HG03159 (cell line): ENCODE measurements at regions not wholly inside any gene's neighbourhood (a gene's known extent, or its start where the extent isn't known, plus 50 kb on each side); places are given as distances from the start of the nearest gene placed in this dataset.

Source experiments
- ATAC-seq: cut with Tn5 transposase; IDR thresholded peaks from one replicate; pipeline ENCODE4 v1.9.1; 2021; ENCODE audit warnings: mild to moderate bottlenecking, moderate library complexity; ENCODE audit not compliant: unreplicated experiment

DNA sequence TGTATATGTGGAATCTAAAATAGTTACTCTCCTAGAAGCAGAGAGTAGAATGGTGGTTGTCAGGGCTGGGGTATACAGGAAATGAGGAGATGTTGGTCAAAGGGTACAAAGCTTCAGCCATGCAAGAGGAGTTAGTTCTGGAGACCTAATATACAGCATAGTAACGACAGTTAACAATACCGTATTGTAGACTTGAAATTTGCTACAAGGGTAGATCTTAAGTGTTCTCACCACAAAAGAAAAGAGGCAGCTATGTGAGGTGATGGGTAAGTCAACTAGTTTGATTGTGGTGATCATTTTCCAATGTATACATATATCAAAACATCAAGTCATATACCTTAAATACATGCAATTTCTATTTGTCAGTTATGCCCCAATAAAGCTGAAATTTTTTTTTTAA lies 98.2 kb upstream of the CYP1B1 start:
- ATAC-seq = no peak

DNA sequence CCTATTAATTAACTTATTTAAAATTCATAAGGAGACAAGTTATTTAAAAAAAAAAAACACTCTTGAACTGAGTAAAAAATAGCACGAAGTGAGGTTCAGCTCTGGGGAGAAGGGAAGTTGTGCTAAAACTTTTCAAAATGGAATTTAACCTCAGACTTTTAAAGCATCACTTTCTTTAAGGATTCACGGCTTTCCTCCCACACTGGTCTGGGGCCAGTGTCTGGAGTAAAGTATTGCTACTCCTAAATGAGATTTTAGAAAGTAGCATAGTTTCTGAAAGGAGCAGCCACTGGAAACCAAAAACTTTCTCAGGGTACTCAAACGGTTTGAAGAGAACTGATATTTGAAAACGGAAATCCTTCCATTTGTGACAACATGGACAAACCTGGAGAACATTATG lies 97.7 kb upstream of the CYP1B1 start:
- no peak for ATAC-seq

DNA sequence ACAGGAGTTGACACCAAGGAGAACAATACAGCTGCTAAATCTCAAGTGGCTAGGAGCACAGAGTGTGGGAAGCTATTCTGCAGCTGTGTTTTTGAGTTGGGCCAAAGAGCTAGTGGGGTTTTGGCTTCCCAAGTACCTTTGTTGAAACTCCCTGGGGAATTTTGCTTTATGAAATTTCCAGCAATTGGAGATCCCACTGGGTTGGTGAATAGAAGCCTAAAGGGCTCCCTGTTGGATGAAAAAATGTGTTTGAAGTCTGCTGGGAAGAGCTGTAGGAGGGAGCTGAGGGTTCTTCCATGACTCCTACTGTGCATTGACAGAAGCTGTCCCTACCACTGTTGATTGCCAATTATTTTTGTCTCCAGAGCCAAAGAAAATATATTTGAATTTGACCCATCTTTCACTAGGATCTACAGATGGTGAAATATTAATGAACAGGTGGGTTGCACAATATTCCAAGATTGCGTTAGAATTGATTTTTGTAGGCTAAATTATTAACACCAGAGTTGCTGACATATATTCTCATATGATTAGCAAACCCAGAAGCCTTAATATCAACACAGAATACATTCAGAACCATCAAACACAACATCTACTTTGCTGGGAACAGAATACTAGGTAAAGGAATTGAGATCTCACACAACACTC lies 95.4 kb upstream of the CYP1B1 start:
- no peak for ATAC-seq

DNA sequence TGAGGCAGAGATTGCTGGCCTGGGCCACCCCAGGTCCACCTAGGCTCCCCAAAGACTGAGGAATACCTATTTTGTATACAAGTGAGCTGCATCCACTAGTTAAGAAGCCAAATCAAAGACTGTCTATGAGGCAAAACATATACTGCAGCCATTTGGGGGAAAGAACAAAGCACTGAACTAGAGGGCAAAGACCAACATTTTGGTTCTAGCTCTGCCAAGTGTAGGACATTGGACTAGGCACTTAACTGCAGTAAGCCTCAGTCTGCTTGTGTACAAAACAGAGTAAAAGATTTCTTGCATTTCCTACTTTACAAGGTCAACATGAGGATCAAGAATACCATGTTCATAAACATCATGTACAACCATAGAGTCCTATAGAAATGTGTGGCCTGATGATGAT lies 94.8 kb upstream of the CYP1B1 start:
- ATAC-seq = no peak

GRCh38 chr2:38170067-38170466 lies 94.1 kb upstream of the CYP1B1 start:
- ATAC-seq = no peak

GRCh38 chr2:38168710-38169480 lies 92.9 kb upstream of the CYP1B1 start:
- ATAC-seq = no peak

- no peak for ATAC-seq
These were observed 92.0 kb upstream of the CYP1B1 start for GRCh38 chr2:38167968-38168350.

GRCh38 chr2:38165698-38166097 lies 89.7 kb upstream of the CYP1B1 start:
- no peak for ATAC-seq

DNA sequence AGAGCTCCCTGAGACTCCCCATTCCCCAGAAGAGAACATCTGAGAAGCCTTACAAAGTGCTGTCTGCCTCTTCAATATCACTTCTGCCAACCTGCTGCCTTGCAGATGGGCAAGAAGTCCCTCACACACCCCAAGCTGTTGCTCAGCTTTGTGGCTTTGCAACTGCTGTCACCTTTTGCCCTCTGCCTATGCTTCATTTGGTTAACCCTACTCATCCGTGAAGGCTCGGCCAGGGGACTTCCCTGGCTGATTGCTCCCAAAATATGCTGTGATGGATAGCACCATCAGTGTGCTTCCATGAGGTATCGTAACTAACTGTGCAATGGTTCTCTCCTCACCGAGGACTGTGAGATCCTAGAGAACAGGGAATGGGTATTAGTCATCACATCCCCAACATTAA lies 88.9 kb upstream of the CYP1B1 start:
- no peak for ATAC-seq

GRCh38 chr2:38163579-38163978 lies 87.6 kb upstream of the CYP1B1 start:
- ATAC-seq = no peak

DNA sequence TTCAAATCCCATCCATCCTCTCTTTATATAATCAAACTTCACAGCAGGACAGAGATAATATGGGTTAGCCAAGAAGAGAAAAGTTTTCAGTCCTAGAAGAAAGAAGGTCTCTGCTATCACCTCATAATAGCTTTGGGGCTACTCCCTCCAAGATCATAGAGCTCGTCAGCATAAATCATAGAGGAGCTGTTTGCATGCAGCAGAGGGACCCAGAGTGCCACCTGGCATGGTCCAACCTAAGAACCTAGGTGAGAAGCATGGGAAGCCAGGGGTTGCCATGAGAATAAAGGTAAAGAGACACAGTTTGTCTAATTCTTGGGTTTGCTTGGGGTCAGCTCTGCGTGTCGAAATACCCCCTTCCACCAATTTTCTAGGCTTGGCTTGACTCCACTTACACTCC lies 87.1 kb upstream of the CYP1B1 start:
- no peak for ATAC-seq

- ATAC-seq = no peak
These were observed 84.6 kb upstream of the CYP1B1 start for GRCh38 chr2:38160516-38160915.

DNA sequence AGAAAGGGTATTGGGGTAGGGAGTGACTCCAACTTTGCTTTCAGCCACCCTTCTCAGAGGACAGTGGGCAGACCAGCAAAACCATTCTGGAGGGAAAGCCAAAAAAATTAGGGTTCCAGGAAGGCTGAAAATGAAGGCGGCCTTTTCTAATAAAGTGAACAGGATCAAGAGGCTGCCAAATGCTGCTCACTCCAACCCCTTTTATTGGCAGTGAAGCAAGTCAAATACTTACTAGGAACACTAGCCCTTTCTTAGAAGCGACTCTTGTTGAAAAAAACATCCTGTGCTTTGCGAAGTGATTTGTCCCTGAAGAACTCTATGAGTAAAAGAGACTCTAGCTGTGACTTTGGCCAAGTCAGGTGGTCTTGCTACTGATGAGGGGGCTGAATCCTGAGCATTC lies 83.6 kb upstream of the CYP1B1 start:
- ATAC-seq = no peak

DNA sequence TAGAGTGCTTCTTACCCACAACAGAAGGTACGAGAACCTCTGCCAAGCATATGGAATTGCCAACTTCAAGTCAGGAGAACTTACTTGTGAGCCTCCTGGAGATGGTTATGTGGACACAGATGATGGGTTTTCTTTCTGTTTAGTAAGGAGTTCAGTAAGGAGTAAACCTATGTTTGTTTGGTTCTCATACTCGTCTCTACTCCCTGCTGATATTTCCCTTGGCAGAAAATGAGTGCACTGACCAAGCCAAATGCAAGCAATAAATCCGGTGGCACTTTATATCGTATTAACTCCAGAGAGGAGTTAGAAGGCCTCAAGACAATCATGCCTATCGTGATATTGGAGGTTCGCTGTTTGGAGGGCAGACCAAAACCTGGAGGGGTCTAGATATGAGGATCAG lies 83.2 kb upstream of the CYP1B1 start:
- ATAC-seq = no peak

- no peak for ATAC-seq
These were observed 82.6 kb upstream of the CYP1B1 start for GRCh38 chr2:38158378-38159118.

GRCh38 chr2:38156436-38156835 lies 80.5 kb upstream of the CYP1B1 start:
- no peak for ATAC-seq

DNA sequence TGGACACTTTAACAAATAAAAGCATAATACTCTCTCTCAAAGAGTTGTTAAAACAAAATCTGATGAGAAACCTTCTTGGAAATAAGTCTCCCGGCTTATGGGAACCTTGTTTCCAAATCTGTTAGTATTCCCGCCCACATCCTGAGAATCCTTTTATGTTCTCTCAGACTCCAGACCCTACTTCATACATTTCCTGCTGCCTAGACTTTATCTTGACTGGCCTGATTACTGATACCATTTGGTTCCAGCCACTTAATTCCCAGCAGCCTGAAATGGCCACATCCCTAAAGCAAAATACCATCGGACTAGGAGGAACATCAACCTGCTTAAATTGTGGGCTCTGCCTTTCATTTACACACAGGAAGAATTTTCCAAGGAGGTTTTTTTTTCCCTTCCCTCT lies 79.1 kb upstream of the CYP1B1 start:
- ATAC-seq = no peak

- no peak for ATAC-seq
These were observed 78.4 kb upstream of the CYP1B1 start for GRCh38 chr2:38154395-38154794.

- no peak for ATAC-seq
These were observed 77.7 kb upstream of the CYP1B1 start for GRCh38 chr2:38153476-38154135.

GRCh38 chr2:38152913-38153312 lies 77.0 kb upstream of the CYP1B1 start:
- ATAC-seq = no peak

DNA sequence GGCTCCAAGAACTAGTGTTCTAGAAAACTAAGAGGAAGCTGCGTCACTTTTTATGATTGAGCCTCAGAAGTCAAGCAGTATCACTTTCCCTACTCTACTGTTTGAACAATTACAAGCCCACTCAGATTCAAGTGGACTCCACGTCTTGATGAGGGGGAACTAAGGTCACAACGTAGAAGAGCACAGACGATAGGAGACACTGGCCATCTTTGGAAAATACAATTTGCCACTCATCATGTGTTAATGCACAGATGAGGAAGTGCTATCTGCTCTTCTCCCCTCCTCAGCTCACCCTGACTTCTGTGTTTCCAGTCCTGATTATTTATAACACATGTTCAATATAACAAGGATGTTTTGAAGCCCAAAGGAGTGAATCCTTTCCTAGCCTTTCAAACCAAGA lies 76.1 kb upstream of the CYP1B1 start:
- no peak for ATAC-seq

GRCh38 chr2:38149531-38149930 lies 73.6 kb upstream of the CYP1B1 start:
- no peak for ATAC-seq
